HFF-Myc (cell line): ENCODE measurements at regions not wholly inside any gene's neighbourhood (a gene's known extent, or its start where the extent isn't known, plus 50 kb on each side); places are given as distances from the start of the nearest gene placed in this dataset.

Experiments used
- DNase-seq: peaks from one replicate; pipeline ENCODE4 v3.0.0-alpha.2; 2011; ENCODE audit warnings: low read depth; ENCODE audit errors: extremely low read depth
- H3K4me3 ChIP-seq: replicated peaks from 2 replicates; pipeline ENCODE4 v1.5.1; 2011; ENCODE audit warnings: low read depth, mild to moderate bottlenecking, control low read depth, low read length
- TF ChIP-seq, protein P1 (sequence below): IDR thresholded peaks from 2 replicates; pipeline ENCODE4 v1.5.1; 2012; ENCODE audit warnings: mild to moderate bottlenecking, low read depth, low read length, control low read depth; ENCODE audit errors: missing control alignments

DNA sequence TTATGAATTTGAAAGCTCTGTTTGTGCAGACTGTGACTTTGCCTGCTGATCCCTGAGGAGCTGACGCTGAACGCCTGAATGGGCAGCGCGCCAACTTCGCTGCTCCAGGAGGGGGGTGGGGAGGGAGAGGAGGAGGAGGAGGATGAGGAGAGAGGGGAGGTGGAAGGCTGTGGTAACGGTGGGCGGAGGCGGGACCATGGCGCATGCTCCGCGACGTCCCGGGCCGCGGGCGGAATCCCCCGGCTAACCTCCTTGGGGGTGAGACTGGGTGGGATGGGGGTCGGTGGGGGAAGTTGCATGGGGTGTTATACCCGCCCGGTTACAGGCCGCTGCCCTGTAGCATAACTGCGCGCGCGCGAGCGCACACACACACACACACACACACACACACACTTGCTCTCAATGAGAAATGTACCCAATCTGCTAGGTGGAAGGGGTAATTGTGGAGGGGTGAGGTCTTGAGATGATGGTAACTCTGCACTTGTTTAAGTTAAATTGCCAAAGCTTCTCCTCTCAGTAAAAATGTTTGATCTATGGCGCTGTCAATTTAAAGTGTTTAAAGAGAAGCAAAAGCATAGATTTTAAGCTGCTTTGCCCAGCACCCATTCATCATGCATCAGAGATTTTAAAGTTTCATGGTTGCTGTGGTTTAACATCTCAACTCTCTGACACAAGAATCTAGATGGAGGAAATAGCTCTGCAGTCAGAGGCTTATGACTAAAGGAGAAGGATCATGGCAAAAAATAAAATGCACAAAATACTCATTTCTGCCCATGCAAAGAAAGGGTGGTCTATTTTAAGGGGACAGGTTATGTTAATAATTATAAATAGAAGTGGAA, 76.6 kb upstream of the TBCA start:
- no peak for DNase-seq

DNA sequence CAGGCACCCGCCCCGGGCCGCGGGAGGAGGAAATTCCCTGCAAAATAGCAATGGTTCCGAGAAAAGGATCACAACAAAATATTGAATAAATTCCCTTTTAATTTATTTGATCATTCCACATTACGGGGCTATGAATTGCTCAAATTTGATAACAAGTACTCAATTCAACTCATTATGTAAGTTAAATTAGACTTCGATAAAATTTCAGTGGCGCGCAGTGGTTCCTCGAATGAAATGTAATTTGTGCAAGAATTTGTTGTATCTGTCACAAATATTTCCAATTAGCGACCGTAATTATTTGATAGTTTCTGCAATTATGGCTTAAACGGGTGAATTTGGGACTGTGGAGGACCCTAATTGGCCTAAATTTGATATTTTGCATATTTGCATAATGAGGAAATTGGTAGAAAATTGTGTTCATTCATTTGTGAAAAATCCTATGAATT, 76.0 kb upstream of the TBCA start:
- TF ChIP-seq, protein P1, sequence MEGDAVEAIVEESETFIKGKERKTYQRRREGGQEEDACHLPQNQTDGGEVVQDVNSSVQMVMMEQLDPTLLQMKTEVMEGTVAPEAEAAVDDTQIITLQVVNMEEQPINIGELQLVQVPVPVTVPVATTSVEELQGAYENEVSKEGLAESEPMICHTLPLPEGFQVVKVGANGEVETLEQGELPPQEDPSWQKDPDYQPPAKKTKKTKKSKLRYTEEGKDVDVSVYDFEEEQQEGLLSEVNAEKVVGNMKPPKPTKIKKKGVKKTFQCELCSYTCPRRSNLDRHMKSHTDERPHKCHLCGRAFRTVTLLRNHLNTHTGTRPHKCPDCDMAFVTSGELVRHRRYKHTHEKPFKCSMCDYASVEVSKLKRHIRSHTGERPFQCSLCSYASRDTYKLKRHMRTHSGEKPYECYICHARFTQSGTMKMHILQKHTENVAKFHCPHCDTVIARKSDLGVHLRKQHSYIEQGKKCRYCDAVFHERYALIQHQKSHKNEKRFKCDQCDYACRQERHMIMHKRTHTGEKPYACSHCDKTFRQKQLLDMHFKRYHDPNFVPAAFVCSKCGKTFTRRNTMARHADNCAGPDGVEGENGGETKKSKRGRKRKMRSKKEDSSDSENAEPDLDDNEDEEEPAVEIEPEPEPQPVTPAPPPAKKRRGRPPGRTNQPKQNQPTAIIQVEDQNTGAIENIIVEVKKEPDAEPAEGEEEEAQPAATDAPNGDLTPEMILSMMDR, result no peak
- no peak for DNase-seq
- H3K4me3 ChIP-seq, result peak overlapping the region; percentile 41

More for the DNA sequence above, 76.6 kb upstream of the TBCA start:
- TF ChIP-seq, protein P1, result no peak
- peak overlapping the region; percentile 41 for H3K4me3 ChIP-seq

DNA sequence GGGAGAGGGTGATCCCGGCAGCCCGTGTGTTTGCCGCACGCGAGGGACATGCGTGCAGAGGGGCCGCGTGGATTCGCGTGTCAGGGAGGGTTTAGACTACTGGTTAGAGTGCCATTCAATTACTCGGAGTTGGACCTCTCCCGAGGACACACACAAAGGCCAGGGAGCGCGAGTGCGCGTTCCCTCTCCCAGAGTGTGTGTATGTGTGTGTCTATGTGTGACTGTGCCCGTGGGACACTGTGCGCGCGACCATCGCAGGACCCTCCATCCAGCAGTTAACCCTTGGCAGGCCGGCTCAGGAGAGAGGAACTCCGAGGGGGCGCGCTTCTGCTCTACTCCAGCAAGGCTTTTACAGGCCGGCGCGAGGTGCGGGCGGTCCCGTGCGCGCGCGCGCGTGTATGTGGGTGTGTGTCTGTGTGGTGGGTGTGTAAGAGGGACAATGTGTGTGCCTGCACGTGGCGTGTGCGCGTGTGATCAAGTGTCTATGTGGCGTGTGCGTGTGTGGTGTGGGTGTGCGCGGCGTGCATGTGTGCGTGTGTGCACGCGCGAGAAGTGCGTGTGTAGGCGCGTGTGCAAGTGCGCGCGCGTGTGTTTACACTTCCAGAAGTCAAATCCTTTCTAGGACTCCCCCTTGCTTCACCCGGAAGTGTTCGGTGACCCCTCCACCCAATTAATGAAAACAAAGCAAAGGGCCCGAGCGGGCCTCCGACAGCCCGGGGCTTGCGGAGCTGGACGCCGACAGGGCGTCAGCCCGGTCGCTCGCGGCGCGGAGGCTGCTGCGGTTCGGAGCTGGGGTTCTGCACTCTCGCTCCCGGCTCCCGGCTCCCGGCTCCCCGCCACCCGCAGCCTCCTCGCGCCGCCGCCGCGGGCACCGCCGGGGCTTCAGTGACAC, 75.3 kb upstream of the TBCA start:
- DNase-seq, result no peak
- peak overlapping the region; percentile 41 for H3K4me3 ChIP-seq

DNA sequence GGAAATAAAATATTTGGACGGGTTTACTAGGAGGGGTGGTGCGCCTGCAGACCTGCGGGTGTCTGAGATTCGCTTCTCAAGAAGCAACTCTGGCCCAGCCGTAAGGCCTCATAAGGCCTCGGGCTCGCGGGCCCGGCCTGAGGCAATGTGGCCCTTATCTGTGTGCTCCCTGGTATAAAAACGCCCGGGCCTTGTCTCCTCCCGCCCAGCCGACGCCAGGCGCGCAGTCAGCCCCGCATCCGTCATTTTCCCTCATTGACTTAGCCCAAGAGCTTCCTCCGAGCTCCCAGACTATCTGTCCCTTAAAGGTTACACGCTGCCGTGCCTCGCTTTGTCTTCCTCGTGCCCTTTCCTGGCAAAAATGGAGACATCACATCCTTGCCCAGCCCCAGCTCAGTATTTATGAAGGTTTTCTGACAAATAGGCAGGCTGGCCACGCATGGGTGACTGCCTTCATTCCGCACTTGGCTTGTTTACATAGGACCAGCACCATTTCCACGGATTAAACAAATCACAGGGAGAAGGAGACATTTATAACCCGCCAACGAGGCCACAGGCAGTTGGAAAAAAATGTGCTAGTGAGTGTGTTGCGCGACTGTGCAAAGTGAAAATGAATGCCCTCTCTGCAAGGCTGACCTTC, 74.5 kb upstream of the TBCA start:
- DNase-seq, result no peak
- TF ChIP-seq, protein P1, result no peak
- H3K4me3 ChIP-seq, result no peak overlapping the region

More for the DNA sequence above, 75.3 kb upstream of the TBCA start:
- TF ChIP-seq, protein P1, result no peak

DNA sequence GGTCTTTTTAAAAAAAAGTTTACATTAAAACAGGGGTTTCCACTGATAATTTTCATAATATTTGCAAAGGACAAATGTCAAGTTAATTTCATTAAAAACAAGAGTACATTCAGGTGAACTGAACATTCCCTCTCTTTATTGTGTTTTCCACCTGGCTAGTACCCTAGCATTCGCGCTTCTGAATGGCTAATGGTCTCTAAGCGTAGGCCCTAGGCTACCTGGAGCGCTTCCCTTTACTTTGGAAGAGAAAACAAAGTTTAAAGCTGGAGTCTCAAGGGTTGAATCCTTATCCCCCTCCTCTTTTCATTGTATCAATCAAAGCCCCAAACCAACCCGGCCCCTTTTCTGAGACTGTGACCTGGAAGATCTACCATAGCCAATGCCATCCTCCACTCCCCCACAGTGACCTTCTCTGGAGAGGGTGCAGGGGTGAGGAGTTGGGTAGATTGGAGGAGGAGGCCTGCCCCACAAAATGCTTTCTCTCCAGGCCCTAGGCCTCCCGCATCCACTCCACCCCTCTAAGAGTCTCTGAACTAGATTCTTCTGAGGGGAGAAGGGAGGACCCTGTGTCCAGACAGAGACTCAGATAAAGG, 73.3 kb upstream of the TBCA start:
- no peak for DNase-seq
- TF ChIP-seq, protein P1, result no peak
- H3K4me3 ChIP-seq, result no peak overlapping the region

DNA sequence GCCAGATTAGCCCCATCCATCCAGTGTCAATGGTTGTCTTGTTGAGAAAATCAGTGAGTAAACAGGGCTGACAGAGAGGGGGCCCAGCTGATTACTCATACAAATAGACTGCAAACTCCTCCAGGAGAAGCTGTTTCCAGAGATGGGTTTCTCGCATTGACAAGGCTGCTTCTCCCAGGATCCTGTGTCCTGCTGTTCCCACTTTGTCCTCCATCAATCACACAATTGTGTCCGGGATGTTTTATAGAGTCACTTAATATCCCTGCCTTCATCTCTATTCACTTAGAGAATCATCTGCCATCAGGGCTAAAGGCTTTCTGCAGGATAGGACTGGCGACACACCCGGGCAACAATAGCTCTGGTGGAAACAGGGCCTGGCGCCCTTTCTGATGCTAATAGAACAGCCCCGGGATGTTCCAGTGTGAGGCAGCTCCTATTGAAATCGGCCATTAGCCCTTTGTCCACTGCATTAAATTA, 71.7 kb upstream of the TBCA start:
- no peak overlapping the region for H3K4me3 ChIP-seq
- no peak for DNase-seq
- TF ChIP-seq, protein P1, result no peak
